ENCODE measurements at regions not wholly inside any gene's neighbourhood (a gene's known extent, or its start where the extent isn't known, plus 50 kb on each side); places are given as distances from the start of the nearest gene placed in this dataset.

DNA sequence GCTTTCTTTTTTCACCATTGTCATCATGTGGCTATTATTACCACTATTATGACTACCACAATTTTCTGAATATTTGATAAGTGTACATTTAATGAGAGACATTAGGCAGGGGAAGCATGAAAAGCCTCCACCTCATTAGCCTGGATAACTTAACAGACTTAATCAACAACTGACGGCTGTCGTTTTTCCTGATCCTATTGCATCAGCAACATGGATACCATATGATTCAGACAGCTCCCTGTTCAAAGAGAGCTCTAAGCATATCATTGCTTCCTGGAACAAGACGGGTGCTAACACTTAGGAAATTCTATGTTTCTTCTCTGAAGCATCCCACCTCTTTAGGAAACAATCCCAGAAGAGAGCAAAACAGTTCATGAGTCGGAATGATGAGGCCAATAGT lies 765.2 kb downstream of the NOVA1 start:
- in situ Hi-C loops (cut with MboI) = no loop called here
- no peak overlapping the region for H2AFZ ChIP-seq (ENCODE audit: low read depth, low read length)
- FAIRE-seq = no peak
- BruUV-seq (replicated peaks) = no TSS peak
- WGBS (ENCODE audit: insufficient coverage, low coverage, missing lambda C conversion rate) = 3% methylated on average over 4 of the region's 4 CpGs
- ChIA-PET CTCF (ENCODE audit: low intra/inter-chr PET ratio) (no interaction called here), POLR2A (no interaction called here)
- no peaks in the 10 kb centered on the region for H3K4me1 ChIP-seq (replicated peaks in 1 of 2; ENCODE audit: control insufficient read depth in 2 of 2, insufficient read depth in 2 of 2, low read length in 2 of 2)
- H3K9me1 ChIP-seq (ENCODE audit: control insufficient read depth, insufficient read depth, low read length) = no peaks in the 10 kb centered on the region
- no peak overlapping the region for H3K27ac ChIP-seq (ENCODE audit: extremely low read depth, low read depth, low read length)
- no peaks in the 10 kb centered on the region for H3K79me2 ChIP-seq (ENCODE audit: control insufficient read depth, insufficient read depth, low read length)
- no peaks in the 10 kb centered on the region for H3K36me3 ChIP-seq (ENCODE audit: control insufficient read depth, insufficient read depth, low read length)
- no peaks in the 10 kb centered on the region for H4K20me1 ChIP-seq (replicated peaks; ENCODE audit: control insufficient read depth, insufficient read depth, low read length)
- H3K9me3 ChIP-seq (replicated peaks; ENCODE audit: control insufficient read depth, insufficient read depth, low read depth, low read length) = no peaks in the 10 kb centered on the region
- ATAC-seq = no peak
- no peak overlapping the region for H3K4me3 ChIP-seq
- intact Hi-C loops (cut with micrococcal nuclease) = no loop called here
- no peak overlapping the region for H3K4me2 ChIP-seq (ENCODE audit: insufficient read depth, low read length)
- no peak for DNase-seq (ENCODE audit: extremely low read depth in 1 of 4, low spot score in 3 of 4)
- H3K27me3 ChIP-seq (ENCODE audit: control insufficient read depth in 2 of 2, insufficient read depth in 2 of 2, low read length in 2 of 2) = no peaks in the 10 kb centered on the region
- TF ChIP-seq SIRT6 (IDR thresholded peaks at IDR 0.05; ENCODE audit: low read depth, low read length) (no peak), ZC3H8 (IDR thresholded peaks at IDR 0.05) (no peak), POLR2AphosphoS2 (IDR thresholded peaks at IDR 0.05; ENCODE audit: low read length) (no peak), ZNF436 (CRISPR knock-in tag; IDR thresholded peaks at IDR 0.05) (no peak), FOXK2 (conservative IDR thresholded peaks at IDR 0.05 in 1 of 2, IDR thresholded peaks at IDR 0.05 in 1 of 2; ENCODE audit: low read depth in 2 of 2) (no peak), MEIS2 (IDR thresholded peaks at IDR 0.05; ENCODE audit: partially characterized antibody) (no peak), FOXA1 (IDR thresholded peaks at IDR 0.05; ENCODE audit: borderline replicate concordance) (no peak), HDAC6 (IDR thresholded peaks at IDR 0.05; ENCODE audit: low read depth, low read length) (no peak)
- TF ChIP-seq, protein P1, sequence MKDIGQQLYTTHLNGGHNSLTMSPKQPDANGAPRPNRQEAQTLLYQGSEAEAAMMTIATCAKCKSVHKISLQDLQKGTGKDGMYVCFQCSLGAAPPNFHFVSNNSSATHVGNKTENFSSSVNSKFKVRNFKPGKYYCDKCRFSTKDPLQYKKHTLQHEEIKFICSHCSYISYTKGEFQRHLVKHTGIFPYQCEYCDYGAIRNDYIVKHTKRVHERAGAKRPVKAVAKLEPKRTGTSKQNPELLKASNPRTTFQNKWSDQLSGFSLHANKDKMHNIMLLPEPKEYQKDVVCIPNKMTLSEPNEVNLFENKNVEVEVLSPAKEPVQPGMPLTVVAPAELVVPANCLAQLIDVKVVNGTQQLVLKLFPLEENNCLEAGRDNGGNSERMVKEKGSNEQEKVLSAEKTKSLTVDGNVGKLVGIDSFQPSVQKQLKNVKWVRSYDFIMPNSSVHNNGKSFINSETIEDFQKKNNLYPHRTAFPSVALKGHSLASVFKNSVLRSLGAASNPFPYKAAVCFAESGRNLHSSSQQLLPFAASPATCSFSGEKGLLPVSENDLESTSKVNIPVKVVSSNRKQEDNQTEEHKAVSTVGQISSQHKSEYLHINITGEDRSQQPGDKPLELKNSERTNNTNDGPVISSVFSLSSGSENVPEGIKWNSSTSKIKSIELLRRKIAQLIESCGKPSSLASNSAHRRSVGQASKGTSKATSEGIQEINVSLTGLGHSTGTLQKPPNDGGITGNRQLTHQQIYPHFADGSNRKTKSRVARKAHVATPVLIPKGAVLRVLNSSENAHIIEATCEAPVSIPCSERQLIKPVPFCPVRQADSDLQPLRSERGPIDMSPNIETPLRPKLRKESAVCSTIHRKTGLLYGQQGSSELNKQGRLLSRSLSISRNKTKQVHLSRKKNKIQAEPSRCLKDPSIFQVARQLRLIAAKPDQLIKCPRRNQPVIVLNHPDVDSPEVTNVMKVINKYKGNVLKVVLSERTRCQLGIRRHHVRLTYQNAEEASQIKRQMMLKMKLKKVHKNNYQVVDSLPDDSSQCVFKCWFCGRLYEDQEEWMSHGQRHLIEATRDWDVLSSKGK (CRISPR knock-in tag; IDR thresholded peaks at IDR 0.05) = no peak
- TF ChIP-seq, protein P2, sequence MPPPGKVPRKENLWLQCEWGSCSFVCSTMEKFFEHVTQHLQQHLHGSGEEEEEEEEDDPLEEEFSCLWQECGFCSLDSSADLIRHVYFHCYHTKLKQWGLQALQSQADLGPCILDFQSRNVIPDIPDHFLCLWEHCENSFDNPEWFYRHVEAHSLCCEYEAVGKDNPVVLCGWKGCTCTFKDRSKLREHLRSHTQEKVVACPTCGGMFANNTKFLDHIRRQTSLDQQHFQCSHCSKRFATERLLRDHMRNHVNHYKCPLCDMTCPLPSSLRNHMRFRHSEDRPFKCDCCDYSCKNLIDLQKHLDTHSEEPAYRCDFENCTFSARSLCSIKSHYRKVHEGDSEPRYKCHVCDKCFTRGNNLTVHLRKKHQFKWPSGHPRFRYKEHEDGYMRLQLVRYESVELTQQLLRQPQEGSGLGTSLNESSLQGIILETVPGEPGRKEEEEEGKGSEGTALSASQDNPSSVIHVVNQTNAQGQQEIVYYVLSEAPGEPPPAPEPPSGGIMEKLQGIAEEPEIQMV (tag; conservative IDR thresholded peaks at IDR 0.05; ENCODE audit: low read depth) = no peak
- no peak overlapping the region for H3K9ac ChIP-seq (ENCODE audit: insufficient read depth in 1 of 2, low read depth in 2 of 2, low read length in 2 of 2)

All from K562 (cell line).